CD14-positive monocyte (primary cell): ENCODE measurements at regions not wholly inside any gene's neighbourhood (a gene's known extent, or its start where the extent isn't known, plus 50 kb on each side); places are given as distances from the start of the nearest gene placed in this dataset.

ENCODE experiments used
- DNase-seq, 3 donors: peaks; one replicate each; pipeline ENCODE4 v3.0.0-alpha.2; 2011 to 2022
- H2AFZ ChIP-seq: 2 replicates; pipeline ENCODE4 v1.6.0; 2012; ENCODE audit warnings: mild to moderate bottlenecking, low read depth, low read length, inconsistent platforms; ENCODE audit not compliant: insufficient read depth, poor library complexity, severe bottlenecking
- H3K27ac ChIP-seq, 2 donors: 1 replicate in 1 of 2; 2 replicates in 1 of 2; pipeline ENCODE4 v1.5.1; 2012 to 2013; ENCODE audit warnings: low read length in 2 of 2, control low read depth in 1 of 2, inconsistent platforms in 1 of 2, low read depth in 1 of 2, mild to moderate bottlenecking in 1 of 2
- H3K27me3 ChIP-seq, 2 donors: one replicate each; pipeline versions ENCODE4 v1.6.0 to v1.6.1; 2011 to 2013; ENCODE audit warnings: low read length in 2 of 2; ENCODE audit not compliant: control insufficient read depth in 2 of 2, insufficient read depth in 2 of 2
- H3K36me3 ChIP-seq, 2 donors: replicated peaks in 1 of 2; 1 replicate in 1 of 2; 2 replicates in 1 of 2; pipeline versions ENCODE4 v1.5.1 to v1.6.1; 2012 to 2013; ENCODE audit warnings: low read length in 2 of 2, control low read depth in 1 of 2, inconsistent platforms in 1 of 2, mild to moderate bottlenecking in 1 of 2; ENCODE audit not compliant: insufficient read depth in 2 of 2, control insufficient read depth in 1 of 2
- H3K4me1 ChIP-seq, 2 donors: 1 replicate in 1 of 2; 2 replicates in 1 of 2; pipeline versions ENCODE4 v1.5.1 to v1.6.1; 2012 to 2013; ENCODE audit warnings: low read length in 2 of 2, control low read depth in 1 of 2, inconsistent platforms in 1 of 2, mild to moderate bottlenecking in 1 of 2, moderate library complexity in 1 of 2; ENCODE audit not compliant: insufficient read depth in 2 of 2, control insufficient read depth in 1 of 2
- H3K4me2 ChIP-seq: replicated peaks from 2 replicates; pipeline ENCODE3; 2012; ENCODE audit warnings: low read length, moderate library complexity, mild to moderate bottlenecking; ENCODE audit not compliant: poor library complexity, severe bottlenecking; ENCODE audit errors: extremely low read depth
- H3K4me3 ChIP-seq, 3 experiments: fragments of 200-600 bp in 1 of 3; sonication (generic) in 1 of 3; replicated peaks in 1 of 3; 1 replicate in 2 of 3; 2 replicates in 1 of 3; pipeline ENCODE4 v1.5.1; 2011 to 2013; ENCODE audit warnings: low read length in 3 of 3, mild to moderate bottlenecking in 3 of 3, control low read depth in 2 of 3, low read depth in 2 of 3, inconsistent platforms in 1 of 3, moderate library complexity in 1 of 3
- H3K79me2 ChIP-seq: 2 replicates; pipeline ENCODE4 v1.6.0; 2012; ENCODE audit warnings: mild to moderate bottlenecking, control low read depth, inconsistent platforms, low read length, moderate library complexity; ENCODE audit not compliant: insufficient read depth
- H3K9ac ChIP-seq: 2 replicates; pipeline ENCODE4 v1.6.0; 2017; ENCODE audit warnings: low read length, mild to moderate bottlenecking; ENCODE audit not compliant: insufficient read depth, poor library complexity, severe bottlenecking
- H3K9me3 ChIP-seq, 2 donors: replicated peaks in 1 of 2; 1 replicate in 1 of 2; 2 replicates in 1 of 2; pipeline versions ENCODE4 v1.5.1 to v1.6.1; 2012 to 2013; ENCODE audit warnings: low read length in 2 of 2, control low read depth in 1 of 2; ENCODE audit not compliant: control insufficient read depth in 1 of 2, insufficient read depth in 1 of 2
- H4K20me1 ChIP-seq: 2 replicates; pipeline ENCODE4 v1.6.0; 2012; ENCODE audit warnings: mild to moderate bottlenecking, low read length, control low read depth, moderate library complexity; ENCODE audit not compliant: insufficient read depth
- H3K27ac Mint-ChIP-seq, 7 donors: one replicate each; pipeline ENCODE4 v1.8.0; 2020; ENCODE audit warnings: mild to moderate bottlenecking in 7 of 7, mixed read lengths in 7 of 7, moderate library complexity in 6 of 7, inconsistent platforms in 2 of 7
- H3K27me3 Mint-ChIP-seq, 3 donors: one replicate each; pipeline ENCODE4 v1.8.0; 2021 to 2022; ENCODE audit warnings: low read depth in 3 of 3, mild to moderate bottlenecking in 3 of 3, mixed read lengths in 3 of 3, moderate library complexity in 3 of 3, inconsistent platforms in 1 of 3
- H3K36me3 Mint-ChIP-seq, 2 donors: one replicate each; pipeline ENCODE4 v1.8.0; 2020; ENCODE audit warnings: mixed read lengths in 2 of 2, inconsistent platforms in 1 of 2, mild to moderate bottlenecking in 1 of 2
- H3K4me1 Mint-ChIP-seq: one replicate; pipeline ENCODE4 v1.8.0; 2020; ENCODE audit warnings: mild to moderate bottlenecking, mixed read lengths
- H3K4me3 Mint-ChIP-seq, 2 donors: one replicate each; pipeline ENCODE4 v1.8.0; 2020; ENCODE audit warnings: mild to moderate bottlenecking in 2 of 2, mixed read lengths in 2 of 2, moderate library complexity in 1 of 2
- H3K9me3 Mint-ChIP-seq, 7 donors: one replicate each; pipeline ENCODE4 v1.8.0; 2020 to 2022; ENCODE audit warnings: mixed read lengths in 7 of 7, mild to moderate bottlenecking in 6 of 7, moderate library complexity in 6 of 7, inconsistent platforms in 2 of 7
- CTCF ChIP-seq: fragments of 200-600 bp; IDR thresholded peaks from one replicate; pipeline ENCODE4 v1.8.0; 2022; ENCODE audit warnings: antibody characterized with exemption, mild to moderate bottlenecking
- WGBS: methylation state at CpG from one replicate; pipeline ENCODE4 v1.1.5; 2013; ENCODE audit warnings: missing lambda C conversion rate; ENCODE audit not compliant: insufficient coverage; 5-methylcytosine and 5-hydroxymethylcytosine counted together
- intact Hi-C, 2 donors: fragments of 100-400 bp; cut with micrococcal nuclease; formaldehyde crosslinking; loops; one replicate each; pipeline versions ENCODE4 v1.15.0 to v1.15.1; 2023

DNA sequence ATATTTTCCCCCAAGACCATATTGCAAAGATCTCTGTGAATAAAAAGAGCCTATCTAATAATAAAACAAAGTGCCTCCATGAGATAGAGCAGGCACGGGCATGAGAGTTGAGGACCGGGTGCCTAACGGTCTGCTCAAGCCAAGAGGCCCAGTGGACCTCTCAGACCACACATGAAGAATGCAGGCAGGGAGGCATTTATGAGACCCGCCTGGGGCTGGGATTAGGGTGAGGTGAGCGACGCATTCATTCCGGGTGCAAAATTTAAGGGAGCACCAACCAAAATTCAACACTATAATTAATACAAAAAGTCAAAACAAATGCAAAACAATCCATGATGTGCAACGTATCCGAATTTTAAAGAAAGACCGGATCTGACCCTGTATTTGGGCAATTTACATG is 108.5 kb downstream of the MAF start:
- Mint-ChIP-seq H3K27me3 (peaks cover 7 to 12% (median 8%) of the 10 kb centered on the region in 3 donors), H3K4me1 (no peaks in the 10 kb centered on the region), H3K4me3 (no peak overlapping the region), H3K36me3 (no peaks in the 10 kb centered on the region), H3K9me3 (peaks cover 0 to 7% (median 4%) of the 10 kb centered on the region in 7 donors), H3K27ac (no peak overlapping the region)
- DNase-seq = no peak
- Histone ChIP-seq H3K9me3 (no peaks in the 10 kb centered on the region), H4K20me1 (no peaks in the 10 kb centered on the region), H3K9ac (no peak overlapping the region), H3K79me2 (no peaks in the 10 kb centered on the region), H2AFZ (no peak overlapping the region), H3K27ac (no peak overlapping the region), H3K4me2 (no peak overlapping the region), H3K36me3 (no peaks in the 10 kb centered on the region), H3K27me3 (no peaks in the 10 kb centered on the region), H3K4me1 (no peaks in the 10 kb centered on the region), H3K4me3 (no peak overlapping the region)
- WGBS = no CpG with 5 or more reads among the region's 10 CpGs
- TF ChIP-seq CTCF = no peak
- intact Hi-C loops = no loop called here

DNA sequence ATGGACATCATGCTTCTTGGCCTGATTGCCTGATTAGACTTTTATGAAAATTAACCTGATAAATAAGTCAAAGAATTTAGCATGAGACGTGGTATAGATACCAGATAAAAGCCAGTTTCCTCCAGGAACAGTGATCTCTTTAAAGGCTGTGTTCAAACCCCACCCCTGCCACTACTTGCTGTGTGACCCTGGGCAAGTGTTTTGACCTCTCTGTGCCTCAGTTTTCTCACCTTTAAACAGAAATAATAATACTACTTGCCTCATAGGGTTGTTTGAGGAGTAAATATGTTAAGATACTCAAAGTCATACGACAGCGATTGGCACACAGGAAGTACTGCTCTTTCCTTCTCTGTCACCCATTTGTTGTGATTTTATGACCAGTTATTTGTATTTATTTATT is 115.5 kb downstream of the MAF start:
- intact Hi-C loops = no loop called here

More for the DNA sequence above, 115.5 kb downstream of the MAF start:
- no peaks in the 10 kb centered on the region for H3K9me3 Mint-ChIP-seq
- H3K79me2 ChIP-seq = no peaks in the 10 kb centered on the region
- H3K36me3 Mint-ChIP-seq = no peaks in the 10 kb centered on the region
- no peak overlapping the region for H3K27ac ChIP-seq
- H3K27ac Mint-ChIP-seq = no peak overlapping the region
- H3K9me3 ChIP-seq = no peaks in the 10 kb centered on the region
- H3K4me3 ChIP-seq = no peak overlapping the region
- H3K4me3 Mint-ChIP-seq = no peak overlapping the region
- peaks cover 32% of the 10 kb centered on the region for H3K4me1 Mint-ChIP-seq
- no peak overlapping the region for H3K4me2 ChIP-seq
- no peak for DNase-seq
- no peaks in the 10 kb centered on the region for H3K27me3 ChIP-seq
- peaks cover 0 to 10% (median 6%) of the 10 kb centered on the region in 3 donors for H3K27me3 Mint-ChIP-seq
- no peak for TF ChIP-seq CTCF
- H3K4me1 ChIP-seq = peaks cover 32 to 33% of the 10 kb centered on the region in 2 donors
- 100% methylated on average over 1 of the region's 3 CpGs for WGBS
- no peaks in the 10 kb centered on the region for H3K36me3 ChIP-seq
- H2AFZ ChIP-seq = no peak overlapping the region
- no peak overlapping the region for H3K9ac ChIP-seq
- H4K20me1 ChIP-seq = no peaks in the 10 kb centered on the region
